Neural progenitor cell (in vitro differentiated cells): ENCODE measurements at regions not wholly inside any gene's neighbourhood (a gene's known extent, or its start where the extent isn't known, plus 50 kb on each side); places are given as distances from the start of the nearest gene placed in this dataset.
"Not testable (repeated sequence)": the region's sequence is repeated elsewhere in the genome, so short reads cannot be mapped to it uniquely, and the experiment has no call there.

ENCODE experiments used
- DNase-seq: peaks from one replicate; pipeline ENCODE4 v3.0.0-alpha.2; 2016; ENCODE audit warnings: low spot score
- H2AFZ ChIP-seq: fragments of 200-600 bp; sonication (generic); replicated peaks from 2 replicates; pipeline ENCODE4 v1.6.1; 2016; ENCODE audit warnings: antibody characterized with exemption
- H3F3A ChIP-seq: fragments of 200-600 bp; sonication (generic); 2 replicates; pipeline ENCODE4 v1.6.1; 2016; ENCODE audit warnings: antibody characterized with exemption, low read depth
- H3K27ac ChIP-seq: fragments of 200-600 bp; sonication (generic); 2 replicates; pipeline ENCODE4 v1.5.1; 2016; ENCODE audit warnings: mild to moderate bottlenecking
- H3K27me3 ChIP-seq: fragments of 200-600 bp; sonication (generic); 2 replicates; pipeline ENCODE4 v1.6.1; 2016; ENCODE audit warnings: mild to moderate bottlenecking, moderate library complexity
- H3K36me3 ChIP-seq: fragments of 200-600 bp; sonication (generic); 2 replicates; pipeline ENCODE4 v1.5.1; 2016
- H3K4me1 ChIP-seq: fragments of 200-600 bp; sonication (generic); 2 replicates; pipeline ENCODE4 v1.6.1; 2016; ENCODE audit warnings: mixed run types
- H3K4me2 ChIP-seq: fragments of 200-600 bp; sonication (generic); 2 replicates; pipeline ENCODE4 v1.6.1; 2016
- H3K4me3 ChIP-seq: fragments of 200-600 bp; sonication (generic); 2 replicates; pipeline ENCODE4 v1.5.1; 2016
- H3K79me2 ChIP-seq: fragments of 200-600 bp; sonication (generic); 2 replicates; pipeline ENCODE4 v1.6.1; 2016; ENCODE audit warnings: low read depth
- H3K9ac ChIP-seq: fragments of 200-600 bp; sonication (generic); 2 replicates; pipeline ENCODE4 v1.6.1; 2016
- H3K9me3 ChIP-seq: fragments of 200-600 bp; sonication (generic); 2 replicates; pipeline ENCODE4 v1.5.1; 2016; ENCODE audit warnings: low read depth
- H4K20me1 ChIP-seq: fragments of 200-600 bp; sonication (generic); 2 replicates; pipeline ENCODE4 v1.6.1; 2016; ENCODE audit warnings: low read depth
- H3K27ac Mint-ChIP-seq: 3 replicates; pipeline ENCODE4 v1.8.0; 2021; ENCODE audit warnings: mixed read lengths
- H3K27me3 Mint-ChIP-seq: 2 replicates; pipeline ENCODE4 v1.8.0; 2022; ENCODE audit warnings: low read depth, mild to moderate bottlenecking, inconsistent platforms, moderate library complexity, mixed read lengths; ENCODE audit not compliant: insufficient read depth
- H3K36me3 Mint-ChIP-seq: 3 replicates; pipeline ENCODE4 v1.8.0; 2021; ENCODE audit warnings: mixed read lengths
- H3K4me1 Mint-ChIP-seq: 3 replicates; pipeline ENCODE4 v1.8.0; 2021; ENCODE audit warnings: mixed read lengths
- H3K4me3 Mint-ChIP-seq: 3 replicates; pipeline ENCODE4 v1.8.0; 2021; ENCODE audit warnings: mild to moderate bottlenecking, moderate library complexity, mixed read lengths
- H3K9me3 Mint-ChIP-seq: 3 replicates; pipeline ENCODE4 v1.8.0; 2020; ENCODE audit warnings: mixed read lengths
- CTCF ChIP-seq: fragments of 200-600 bp; sonication (generic); IDR thresholded peaks from 2 replicates; pipeline ENCODE4 v1.5.1; 2017; ENCODE audit warnings: antibody characterized with exemption, mild to moderate bottlenecking
- EZH2 ChIP-seq: fragments of 200-600 bp; sonication (generic); IDR thresholded peaks from 2 replicates; pipeline ENCODE4 v1.6.1; 2017; ENCODE audit warnings: antibody characterized with exemption, mild to moderate bottlenecking, moderate library complexity
- EZH2phosphoT487 ChIP-seq: fragments of 200-600 bp; sonication (generic); IDR thresholded peaks from 2 replicates; pipeline ENCODE4 v1.6.1; 2017; ENCODE audit warnings: antibody characterized with exemption

GRCh38 chrX:140123446-140123845 is 158.1 kb upstream of the CXorf66 start:
- H3F3A ChIP-seq, result no peaks in the 10 kb centered on the region
- H3K9me3 ChIP-seq, result no peaks in the 10 kb centered on the region
- no peak overlapping the region for H3K4me3 ChIP-seq
- TF ChIP-seq CTCF (peak; percentile 52), EZH2phosphoT487 (no peak)
- no peak overlapping the region for H3K9ac ChIP-seq
- peak; percentile 17 for DNase-seq
- Mint-ChIP-seq H3K36me3 (no peaks in the 10 kb centered on the region), H3K27me3 (no peaks in the 10 kb centered on the region), H3K4me3 (no peak overlapping the region), H3K27ac (no peak overlapping the region), H3K9me3 (peaks cover 24% of the 10 kb centered on the region), H3K4me1 (peaks cover 5% of the 10 kb centered on the region)
- no peaks in the 10 kb centered on the region for H3K36me3 ChIP-seq
- no peak overlapping the region for H2AFZ ChIP-seq
- no peaks in the 10 kb centered on the region for H3K79me2 ChIP-seq
- H3K4me1 ChIP-seq, result no peaks in the 10 kb centered on the region
- no peaks in the 10 kb centered on the region for H4K20me1 ChIP-seq
- no peaks in the 10 kb centered on the region for H3K27me3 ChIP-seq
- H3K4me2 ChIP-seq, result no peak overlapping the region
- H3K27ac ChIP-seq, result no peak overlapping the region

GRCh38 chrX:140114059-140114458 is 148.7 kb upstream of the CXorf66 start:
- not testable (repeated sequence) for H3K79me2 ChIP-seq, H3K9me3 ChIP-seq, DNase-seq, H3K36me3 Mint-ChIP-seq, H3K36me3 ChIP-seq, H3K27me3 ChIP-seq, H4K20me1 ChIP-seq, H3F3A ChIP-seq, H3K4me2 ChIP-seq, H3K9ac ChIP-seq, H3K27ac ChIP-seq, H3K9me3 Mint-ChIP-seq, H3K4me3 ChIP-seq, H3K27me3 Mint-ChIP-seq, H3K27ac Mint-ChIP-seq, H3K4me1 ChIP-seq, H2AFZ ChIP-seq, H3K4me3 Mint-ChIP-seq
- H3K4me1 Mint-ChIP-seq, result peaks cover 23% of the 10 kb centered on the region

- H3K27ac Mint-ChIP-seq, result peak overlapping the region; percentile 82
- H3K4me1 Mint-ChIP-seq, result peaks cover 27% of the 10 kb centered on the region
- no peak overlapping the region for H3K9ac ChIP-seq
- no peaks in the 10 kb centered on the region for H4K20me1 ChIP-seq
- H3K4me3 Mint-ChIP-seq, result peak overlapping the region; percentile 12
- no peaks in the 10 kb centered on the region for H3K79me2 ChIP-seq
- H3K9me3 Mint-ChIP-seq, result peaks cover 9% of the 10 kb centered on the region
- DNase-seq, result no peak
- no peaks in the 10 kb centered on the region for H3K36me3 Mint-ChIP-seq
- no peaks in the 10 kb centered on the region for H3K9me3 ChIP-seq
- no peak for TF ChIP-seq EZH2phosphoT487
- TF ChIP-seq CTCF, result no peak
- TF ChIP-seq EZH2, result no peak
- no peaks in the 10 kb centered on the region for H3K36me3 ChIP-seq
- no peak overlapping the region for H3K27ac ChIP-seq
- H3K4me1 ChIP-seq, result peaks cover 6% of the 10 kb centered on the region
- no peak overlapping the region for H3K4me3 ChIP-seq
- H3K27me3 Mint-ChIP-seq, result peaks cover 5% of the 10 kb centered on the region
- H3K27me3 ChIP-seq, result no peaks in the 10 kb centered on the region
- no peak overlapping the region for H2AFZ ChIP-seq
- H3K4me2 ChIP-seq, result no peak overlapping the region
- no peaks in the 10 kb centered on the region for H3F3A ChIP-seq
Observed at GRCh38 chrX:140110081-140110650, 144.8 kb upstream of the CXorf66 start.

- Histone ChIP-seq H4K20me1 (no peaks in the 10 kb centered on the region), H3K4me1 (no peaks in the 10 kb centered on the region), H3K27ac (no peak overlapping the region), H3K9ac (no peak overlapping the region), H2AFZ (no peak overlapping the region), H3K9me3 (no peaks in the 10 kb centered on the region), H3K4me3 (no peak overlapping the region), H3K79me2 (no peaks in the 10 kb centered on the region), H3F3A (no peaks in the 10 kb centered on the region), H3K27me3 (no peaks in the 10 kb centered on the region), H3K4me2 (no peak overlapping the region), H3K36me3 (no peaks in the 10 kb centered on the region)
- no peak overlapping the region for H3K4me3 Mint-ChIP-seq
- H3K36me3 Mint-ChIP-seq, result no peaks in the 10 kb centered on the region
- peaks cover 14% of the 10 kb centered on the region for H3K4me1 Mint-ChIP-seq
- H3K27me3 Mint-ChIP-seq, result peaks cover 7% of the 10 kb centered on the region
- H3K9me3 Mint-ChIP-seq, result no peaks in the 10 kb centered on the region
- TF ChIP-seq EZH2 (no peak), EZH2phosphoT487 (no peak), CTCF (no peak)
- DNase-seq, result no peak
- no peak overlapping the region for H3K27ac Mint-ChIP-seq
Observed at GRCh38 chrX:140104760-140105159, 139.4 kb upstream of the CXorf66 start.
